Fibroblast of lung (primary cell): ENCODE measurements at regions not wholly inside any gene's neighbourhood (a gene's known extent, or its start where the extent isn't known, plus 50 kb on each side); places are given as distances from the start of the nearest gene placed in this dataset.

Experiments used
- EZH2 ChIP-seq: IDR thresholded peaks from 2 replicates; pipeline ENCODE4 v1.5.1; 2012; ENCODE audit warnings: low read length, control low read depth, mild to moderate bottlenecking; ENCODE audit errors: missing control alignments
- TF ChIP-seq, protein P1 (sequence below), 2 donors: IDR thresholded peaks in 1 of 2; conservative IDR thresholded peaks in 1 of 2; 1 replicate in 1 of 2; 2 replicates in 1 of 2; pipeline ENCODE4 v1.5.1; 2011 to 2012; ENCODE audit warnings: low read length in 2 of 2, control low read depth in 1 of 2, inconsistent platforms in 1 of 2, low read depth in 1 of 2, mild to moderate bottlenecking in 1 of 2

DNA sequence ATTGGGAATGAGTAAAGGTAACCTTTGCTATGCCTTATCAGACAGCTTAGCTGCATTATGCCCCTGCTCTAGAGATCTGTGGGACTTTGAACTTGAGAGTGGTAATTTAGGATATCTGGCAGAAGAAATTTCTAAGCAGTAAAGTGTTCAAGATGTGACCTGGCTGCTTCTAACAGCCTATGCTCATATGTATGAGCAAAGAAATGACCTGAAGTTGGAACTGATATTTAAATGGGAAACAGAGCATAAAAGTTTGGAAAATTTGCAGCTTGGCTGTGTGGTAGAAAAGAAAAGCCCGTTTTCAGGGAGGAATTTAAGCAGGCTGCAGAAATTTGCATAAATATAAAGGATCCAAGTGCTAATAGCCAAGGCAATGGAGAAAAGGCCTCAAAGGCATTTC is 90.4 kb downstream of the HHIPL2 start:
- TF ChIP-seq, protein P1, sequence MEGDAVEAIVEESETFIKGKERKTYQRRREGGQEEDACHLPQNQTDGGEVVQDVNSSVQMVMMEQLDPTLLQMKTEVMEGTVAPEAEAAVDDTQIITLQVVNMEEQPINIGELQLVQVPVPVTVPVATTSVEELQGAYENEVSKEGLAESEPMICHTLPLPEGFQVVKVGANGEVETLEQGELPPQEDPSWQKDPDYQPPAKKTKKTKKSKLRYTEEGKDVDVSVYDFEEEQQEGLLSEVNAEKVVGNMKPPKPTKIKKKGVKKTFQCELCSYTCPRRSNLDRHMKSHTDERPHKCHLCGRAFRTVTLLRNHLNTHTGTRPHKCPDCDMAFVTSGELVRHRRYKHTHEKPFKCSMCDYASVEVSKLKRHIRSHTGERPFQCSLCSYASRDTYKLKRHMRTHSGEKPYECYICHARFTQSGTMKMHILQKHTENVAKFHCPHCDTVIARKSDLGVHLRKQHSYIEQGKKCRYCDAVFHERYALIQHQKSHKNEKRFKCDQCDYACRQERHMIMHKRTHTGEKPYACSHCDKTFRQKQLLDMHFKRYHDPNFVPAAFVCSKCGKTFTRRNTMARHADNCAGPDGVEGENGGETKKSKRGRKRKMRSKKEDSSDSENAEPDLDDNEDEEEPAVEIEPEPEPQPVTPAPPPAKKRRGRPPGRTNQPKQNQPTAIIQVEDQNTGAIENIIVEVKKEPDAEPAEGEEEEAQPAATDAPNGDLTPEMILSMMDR (conservative IDR thresholded peaks at IDR 0.05 in 1 of 2, IDR thresholded peaks at IDR 0.05 in 1 of 2; ENCODE audit: low read depth in 1 of 2, low read length in 2 of 2), result no peak
- TF ChIP-seq EZH2, result no peak
